ENCODE measurements at regions not wholly inside any gene's neighbourhood (a gene's known extent, or its start where the extent isn't known, plus 50 kb on each side); places are given as distances from the start of the nearest gene placed in this dataset.

DNA sequence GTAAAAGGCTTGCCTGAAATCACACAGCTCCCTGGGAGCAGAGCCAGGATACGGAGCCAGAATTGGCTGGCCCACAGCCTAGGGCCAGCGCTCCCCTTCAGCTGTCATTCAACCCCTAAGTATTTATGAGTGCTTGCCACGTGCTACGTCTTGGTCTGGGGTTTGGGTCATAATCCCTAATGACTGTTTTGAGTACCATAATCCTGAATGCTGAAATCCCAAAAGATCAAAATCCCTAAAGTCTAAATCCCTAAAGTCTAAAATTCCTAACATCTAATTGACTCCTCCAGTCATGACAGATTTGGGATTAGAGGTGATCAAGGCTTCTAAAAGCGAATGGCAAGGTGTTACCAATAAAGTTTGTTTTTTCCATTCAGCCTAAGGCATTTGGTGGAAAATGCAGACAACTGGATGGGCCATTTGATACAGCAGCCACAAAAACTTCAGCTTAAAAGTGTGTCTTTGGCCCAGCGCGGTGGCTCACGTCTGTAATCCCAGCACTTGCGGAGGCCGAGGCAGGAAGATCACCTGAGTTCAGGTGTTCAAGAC lies 59.8 kb upstream of the PRR5 start:
- TF ChIP-seq POLR2A (IDR thresholded peaks at IDR 0.05; ENCODE audit: low read depth, low read length) (no peak), TAF1 (IDR thresholded peaks at IDR 0.05; ENCODE audit: borderline replicate concordance, low read depth, low read length) (no peak), POLR2AphosphoS5 (IDR thresholded peaks at IDR 0.05; ENCODE audit: low read depth, low read length) (no peak)
